M059J (cell line): ENCODE measurements at regions not wholly inside any gene's neighbourhood (a gene's known extent, or its start where the extent isn't known, plus 50 kb on each side); places are given as distances from the start of the nearest gene placed in this dataset.
"Not testable (repeated sequence)": the region's sequence is repeated elsewhere in the genome, so short reads cannot be mapped to it uniquely, and the experiment has no call there.

Experiments
- DNase-seq: peaks from one replicate; pipeline ENCODE4 v3.0.0-alpha.2; 2012; ENCODE audit warnings: low read depth

GRCh38 chr5:164498438-164498837 lies 993.0 kb downstream of the MAT2B start:
- DNase-seq, result no peak

GRCh38 chr5:164500856-164501255 lies 995.4 kb downstream of the MAT2B start:
- no peak for DNase-seq

DNA sequence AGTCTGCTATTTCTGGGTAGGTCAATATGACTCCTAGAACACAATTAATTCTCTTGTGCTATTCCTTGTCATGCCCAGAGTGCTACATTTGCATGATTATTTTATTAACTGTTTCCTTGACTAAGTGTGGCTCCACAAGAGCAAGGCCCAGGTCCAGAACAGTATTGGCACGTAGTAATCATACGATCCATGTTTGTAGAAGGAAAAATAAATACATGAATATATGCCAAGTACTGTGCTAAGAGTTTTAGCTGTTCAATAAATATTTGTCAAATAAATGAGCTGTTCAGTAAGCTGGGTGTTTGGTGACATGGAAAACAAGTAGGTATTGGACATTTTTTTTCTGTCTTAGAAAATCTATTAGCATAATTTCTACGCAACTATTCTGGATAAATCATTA lies 995.9 kb downstream of the MAT2B start:
- DNase-seq, result no peak

DNA sequence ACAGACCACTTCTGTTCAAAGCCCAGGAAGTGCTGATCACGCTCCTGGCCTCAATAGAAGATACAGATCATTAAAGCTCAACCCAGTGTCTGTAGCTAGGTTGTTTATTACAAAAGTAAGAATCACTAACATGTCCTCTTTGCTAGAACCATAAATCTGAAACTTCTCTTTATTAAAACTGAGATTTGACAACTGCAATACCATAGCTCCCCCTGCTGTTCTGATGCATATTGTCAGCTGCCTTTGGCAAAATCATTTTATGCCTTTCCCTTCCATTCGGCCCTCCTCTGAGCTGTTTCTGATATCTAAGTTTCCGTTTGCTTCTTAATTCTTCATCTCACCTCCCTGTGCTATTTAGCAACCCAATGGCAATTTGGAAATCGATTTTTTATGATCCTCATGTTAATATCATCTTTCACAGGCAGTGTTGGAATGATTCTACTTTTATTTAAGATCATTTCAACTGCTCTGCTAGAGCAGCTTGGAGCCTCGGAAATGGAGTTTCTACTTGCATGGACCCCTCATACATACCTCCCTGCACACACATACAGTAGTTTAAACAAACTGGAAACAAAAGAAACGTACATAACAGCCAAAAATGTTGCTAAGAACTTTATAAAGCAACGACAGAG lies 998.8 kb downstream of the MAT2B start:
- peak; percentile 51 for DNase-seq

- no peak for DNase-seq
Measured at GRCh38 chr5:164505791-164506190, 1000.4 kb downstream of the MAT2B start.

GRCh38 chr5:164518067-164518740 lies 1012.8 kb downstream of the MAT2B start:
- peak; percentile 36 for DNase-seq

DNA sequence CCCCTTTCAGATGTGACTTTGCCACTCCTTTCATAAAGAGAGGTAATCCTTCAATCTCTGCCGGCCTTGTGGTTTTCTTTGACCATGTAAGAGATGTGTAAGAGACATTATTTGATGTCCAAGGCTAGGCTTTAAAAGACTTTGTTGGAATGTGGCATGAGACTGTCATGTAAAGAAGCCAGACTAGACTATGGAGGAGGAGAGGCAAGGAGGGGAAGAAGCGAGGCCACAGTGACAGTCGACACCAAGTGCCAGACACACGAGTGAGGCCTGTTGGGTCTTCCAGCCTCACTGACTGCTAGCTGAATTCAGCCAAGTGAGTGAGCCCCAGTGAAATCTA lies 1013.3 kb downstream of the MAT2B start:
- DNase-seq, result peak; percentile 8

DNA sequence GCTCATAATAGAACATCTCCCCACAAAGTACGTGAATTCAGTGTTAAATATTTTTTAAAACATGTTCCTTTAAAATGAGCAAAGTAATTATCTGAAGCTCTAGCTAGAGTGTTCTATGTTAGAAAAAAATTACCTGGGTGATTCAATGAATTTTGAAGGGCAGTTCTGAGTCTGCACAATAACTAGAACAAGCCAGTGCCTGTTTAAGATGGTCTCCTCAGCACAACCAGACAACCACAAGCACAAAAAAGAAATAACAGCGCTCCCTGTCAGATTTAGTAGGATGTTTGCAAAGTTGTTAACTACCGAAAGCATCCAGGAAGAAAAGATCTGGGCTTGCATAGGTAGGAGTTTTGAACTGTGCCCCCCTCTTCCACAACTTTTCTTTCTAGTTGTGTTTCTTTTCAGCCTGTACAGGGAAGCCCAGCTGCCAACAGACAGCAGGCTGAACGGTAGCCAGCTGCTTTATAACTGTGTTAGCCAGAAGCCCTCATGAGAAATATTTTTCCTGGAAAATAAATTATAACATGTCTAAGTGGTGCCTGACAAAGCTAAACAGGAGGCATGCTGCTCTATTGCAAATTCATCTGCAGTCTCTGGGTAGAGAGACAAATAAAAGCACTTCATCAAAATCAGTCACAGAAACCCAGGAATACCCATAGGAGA lies 1026.9 kb downstream of the MAT2B start:
- no peak for DNase-seq

- DNase-seq, result not testable (repeated sequence)
Measured at GRCh38 chr5:164533426-164533825, 1028.0 kb downstream of the MAT2B start.

GRCh38 chr5:164540174-164540573 lies 1034.8 kb downstream of the MAT2B start:
- DNase-seq, result no peak

- no peak for DNase-seq
Measured at GRCh38 chr5:164545507-164545906, 1040.1 kb downstream of the MAT2B start.

GRCh38 chr5:164553851-164554250 lies 1048.4 kb downstream of the MAT2B start:
- no peak for DNase-seq

- peak; percentile 9 for DNase-seq
Measured at GRCh38 chr5:164555809-164556208, 1050.4 kb downstream of the MAT2B start.

GRCh38 chr5:164560216-164560615 lies 1054.8 kb downstream of the MAT2B start:
- no peak for DNase-seq

GRCh38 chr5:164561933-164562872 lies 1056.8 kb downstream of the MAT2B start:
- DNase-seq, result no peak

- DNase-seq, result no peak
Measured at GRCh38 chr5:164563370-164563769, 1058.0 kb downstream of the MAT2B start.

GRCh38 chr5:164573397-164573796 lies 1068.0 kb downstream of the MAT2B start:
- DNase-seq, result no peak

DNA sequence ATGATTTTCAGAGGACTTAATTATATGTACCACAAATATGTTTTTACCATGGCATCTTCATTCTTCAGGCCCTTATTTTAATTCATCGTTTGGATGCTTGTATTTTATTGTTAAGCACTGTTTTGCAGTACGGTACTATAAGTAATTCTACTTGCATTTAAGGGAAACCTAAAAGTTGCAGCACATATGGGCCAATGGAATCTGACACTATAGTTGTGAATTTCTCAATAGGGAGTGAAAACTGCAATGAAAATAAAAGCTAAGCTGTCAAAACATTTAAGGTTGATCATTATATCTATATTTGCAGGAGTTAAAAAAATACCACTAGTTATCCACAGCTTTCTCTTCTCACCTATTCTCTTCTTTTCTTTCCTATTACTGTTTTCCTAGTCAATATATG lies 1071.8 kb downstream of the MAT2B start:
- no peak for DNase-seq

DNA sequence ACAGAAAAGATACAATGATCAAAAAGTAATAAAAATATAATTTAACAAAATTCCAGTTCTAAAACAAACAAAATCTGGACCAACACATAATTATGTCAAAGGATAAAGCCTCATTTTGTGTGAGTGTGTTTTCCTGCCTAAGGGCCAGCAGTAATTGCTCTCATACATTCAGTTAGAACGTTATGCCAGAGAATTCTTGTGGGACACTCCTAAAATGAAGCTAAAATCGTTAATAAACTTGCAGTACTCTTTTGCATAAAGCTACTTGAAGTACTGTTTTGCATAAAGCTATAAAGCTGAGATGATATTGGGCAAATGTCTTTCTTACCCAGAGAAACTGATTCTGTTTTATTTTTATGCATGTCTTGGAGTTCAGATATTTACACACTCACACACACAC lies 1072.3 kb downstream of the MAT2B start:
- DNase-seq, result no peak

- no peak for DNase-seq
Measured at GRCh38 chr5:164578401-164578800, 1073.0 kb downstream of the MAT2B start.

DNA sequence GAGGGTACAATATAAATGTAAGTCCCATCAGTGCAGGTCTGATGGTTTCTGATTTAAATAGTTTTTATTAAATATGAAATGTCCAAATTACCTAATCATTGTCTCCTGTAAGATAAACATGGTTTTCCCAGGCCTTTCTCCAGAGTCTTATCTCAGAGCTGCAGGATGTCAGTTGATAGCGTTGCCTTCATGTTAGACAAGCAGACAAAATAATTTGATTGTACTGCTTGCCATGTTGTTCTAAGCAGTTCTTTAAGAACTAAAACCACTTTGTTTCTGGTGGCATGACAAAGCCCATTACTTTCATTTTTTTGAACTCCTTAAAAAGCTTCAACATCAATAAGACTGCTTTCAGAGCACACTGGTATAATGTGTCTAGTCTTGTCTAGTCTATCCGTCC lies 1073.5 kb downstream of the MAT2B start:
- DNase-seq, result no peak

- no peak for DNase-seq
Measured at GRCh38 chr5:164580155-164580554, 1074.7 kb downstream of the MAT2B start.
